Spleen (tissue), 11 donors: ENCODE measurements at regions not wholly inside any gene's neighbourhood (a gene's known extent, or its start where the extent isn't known, plus 50 kb on each side); places are given as distances from the start of the nearest gene placed in this dataset.

ENCODE experiments used
- DNase-seq: peaks from one replicate; pipeline ENCODE4 v3.0.0-alpha.2; 2020
- H3K27ac ChIP-seq, 8 donors: fragments of 200-600 bp; sonication (generic) in 7 of 8; 1 replicate in 4 of 8; 2 replicates in 4 of 8; pipeline versions ENCODE4 v1.5.0 to v1.8.0; 2016 to 2021; ENCODE audit warnings: inconsistent platforms in 4 of 8, mild to moderate bottlenecking in 4 of 8, moderate library complexity in 1 of 8
- H3K27me3 ChIP-seq, 7 donors: fragments of 200-600 bp; sonication (generic) in 6 of 7; replicated peaks in 1 of 7; 1 replicate in 4 of 7; 2 replicates in 3 of 7; pipeline versions ENCODE4 v1.5.0 to v1.8.0; 2016 to 2021; ENCODE audit warnings: inconsistent platforms in 3 of 7, mild to moderate bottlenecking in 1 of 7
- H3K36me3 ChIP-seq, 6 donors: fragments of 200-600 bp; sonication (generic) in 5 of 6; 1 replicate in 4 of 6; 2 replicates in 2 of 6; pipeline versions ENCODE4 v1.5.0 to v1.8.0; 2016 to 2021; ENCODE audit warnings: inconsistent platforms in 2 of 6
- H3K4me1 ChIP-seq, 6 donors: fragments of 200-600 bp; sonication (generic) in 5 of 6; 1 replicate in 3 of 6; 2 replicates in 3 of 6; pipeline versions ENCODE4 v1.5.0 to v1.8.0; 2016 to 2021; ENCODE audit warnings: inconsistent platforms in 3 of 6
- H3K4me3 ChIP-seq, 8 donors: fragments of 200-600 bp; sonication (generic) in 7 of 8; 1 replicate in 4 of 8; 2 replicates in 4 of 8; pipeline versions ENCODE4 v1.5.0 to v1.8.0; 2016 to 2021; ENCODE audit warnings: inconsistent platforms in 4 of 8, mild to moderate bottlenecking in 4 of 8, moderate library complexity in 2 of 8
- H3K9me3 ChIP-seq, 8 donors: fragments of 200-600 bp; sonication (generic) in 7 of 8; 1 replicate in 4 of 8; 2 replicates in 4 of 8; pipeline versions ENCODE4 v1.5.0 to v1.8.0; 2016 to 2021; ENCODE audit warnings: inconsistent platforms in 4 of 8
- CTCF ChIP-seq, 11 experiments: fragments of 200-600 bp in 7 of 11; fragments of 450-650 bp in 4 of 11; sonication (generic) in 4 of 11; IDR thresholded peaks in 8 of 11; conservative IDR thresholded peaks in 3 of 11; 1 replicate in 7 of 11; 2 replicates in 4 of 11; pipeline versions ENCODE4 v1.4.0 to v1.8.0; 2016 to 2021; ENCODE audit warnings: antibody characterized with exemption in 11 of 11, inconsistent platforms in 4 of 11, mild to moderate bottlenecking in 1 of 11
- POLR2A ChIP-seq, 3 donors: fragments of 450-650 bp; IDR thresholded peaks; one replicate each; pipeline ENCODE4 v1.5.1; 2017; ENCODE audit warnings: antibody characterized with exemption in 3 of 3, mild to moderate bottlenecking in 1 of 3
- POLR2AphosphoS5 ChIP-seq, 3 donors: sonication (generic); formaldehyde crosslinking; IDR thresholded peaks; one replicate each; pipeline ENCODE4 v1.5.1; 2017; ENCODE audit warnings: antibody characterized with exemption in 3 of 3
- WGBS, 5 donors: extraction: QIAGEN DNeasy Blood & Tissue Kit in 3 of 5; methylation state at CpG; one replicate each; pipeline versions ENCODE4 v1.1.5 to v1.1.7; 2013 to 2018; 5-methylcytosine and 5-hydroxymethylcytosine counted together
- intact Hi-C: fragments of 100-400 bp; cut with DNase I; formaldehyde crosslinking; loops from one replicate; pipeline ENCODE4 v1.15.0; 2023; ENCODE audit warnings: low total_unique reads
- donor health status: healthy with polysubstance abuse.
- donor health status: DM: no; HTN: no; CAD: no; lungs with moderate emphysema.
- donor health status: DM: no; HTN: no; CAD: no.
- donor health status: Bipolar disorder and iron deficiency.
- donor health status: healthy.
- donor health status: DM: no; HTN: no; CAD: no.
- donor health status: DM: yes; HTN: yes; CAD: no.

DNA sequence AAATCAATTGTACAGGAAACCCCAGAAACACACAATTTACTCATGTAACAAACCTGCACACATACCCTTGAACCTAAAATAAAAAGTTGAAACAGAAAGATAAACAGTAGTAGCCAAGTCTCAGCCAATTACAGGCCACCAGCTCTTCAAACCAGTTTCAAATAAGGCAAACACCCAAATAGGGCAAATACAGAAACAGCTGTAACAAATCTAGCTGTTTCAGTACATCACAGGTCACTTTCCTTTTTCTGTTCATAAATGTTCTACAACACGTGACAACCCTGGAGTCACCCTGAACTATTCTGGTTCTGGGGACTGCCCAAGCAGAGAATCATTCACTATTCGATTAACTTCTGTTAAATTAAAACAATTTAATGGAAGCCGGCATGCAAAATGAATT, 329.0 kb downstream of the GJA1 start:
- H3K9me3 ChIP-seq: no peaks in the 10 kb centered on the region
- no peak overlapping the region for H3K27ac ChIP-seq
- H3K4me1 ChIP-seq: no peaks in the 10 kb centered on the region
- H3K36me3 ChIP-seq: no peaks in the 10 kb centered on the region
- intact Hi-C loops: no loop called here
- TF ChIP-seq POLR2A (IDR thresholded peaks at IDR 0.05) (no peak), POLR2AphosphoS5 (IDR thresholded peaks at IDR 0.05) (no peak), CTCF (IDR thresholded peaks at IDR 0.05 in 8 of 11, conservative IDR thresholded peaks at IDR 0.05 in 3 of 11) (no peak)
- no peaks in the 10 kb centered on the region for H3K27me3 ChIP-seq
- 85 to 92% (median 87%) methylated on average over 3 of the region's 3 CpGs for WGBS, 5 donors
- DNase-seq: no peak
- no peak overlapping the region for H3K4me3 ChIP-seq

GRCh38 chr6:121765060-121765459, 329.6 kb downstream of the GJA1 start:
- H3K27me3 ChIP-seq: no peaks in the 10 kb centered on the region
- no peaks in the 10 kb centered on the region for H3K4me1 ChIP-seq
- no peak for DNase-seq
- no peaks in the 10 kb centered on the region for H3K9me3 ChIP-seq
- no peak overlapping the region for H3K27ac ChIP-seq
- intact Hi-C loops: no loop called here
- 78 to 94% (median 88%) methylated on average over 2 of the region's 2 CpGs for WGBS, 5 donors
- H3K36me3 ChIP-seq: no peaks in the 10 kb centered on the region
- no peak overlapping the region for H3K4me3 ChIP-seq
- no peak for TF ChIP-seq POLR2A (IDR thresholded peaks at IDR 0.05)
- no peak for TF ChIP-seq POLR2AphosphoS5 (IDR thresholded peaks at IDR 0.05)
- TF ChIP-seq CTCF (IDR thresholded peaks at IDR 0.05 in 8 of 11, conservative IDR thresholded peaks at IDR 0.05 in 3 of 11): no peak

- Histone ChIP-seq H3K36me3 (no peaks in the 10 kb centered on the region), H3K27ac (no peak overlapping the region), H3K4me1 (no peaks in the 10 kb centered on the region), H3K27me3 (no peaks in the 10 kb centered on the region), H3K9me3 (no peaks in the 10 kb centered on the region), H3K4me3 (no peak overlapping the region)
- intact Hi-C loops: no loop called here
- DNase-seq: no peak
- WGBS, 5 donors: 52 to 72% (median 70%) methylated on average over 3 of the region's 3 CpGs
- TF ChIP-seq CTCF (IDR thresholded peaks at IDR 0.05 in 8 of 11, conservative IDR thresholded peaks at IDR 0.05 in 3 of 11): no peak
- TF ChIP-seq POLR2AphosphoS5 (IDR thresholded peaks at IDR 0.05): no peak
- no peak for TF ChIP-seq POLR2A (IDR thresholded peaks at IDR 0.05)
These were observed 331.8 kb downstream of the GJA1 start for GRCh38 chr6:121767211-121767610.

- DNase-seq: no peak
- no peaks in the 10 kb centered on the region for H3K36me3 ChIP-seq
- no peaks in the 10 kb centered on the region for H3K4me1 ChIP-seq
- 76 to 90% (median 81%) methylated on average over 2 of the region's 2 CpGs for WGBS, 5 donors
- H3K9me3 ChIP-seq: no peaks in the 10 kb centered on the region
- intact Hi-C loops: no loop called here
- H3K27me3 ChIP-seq: no peaks in the 10 kb centered on the region
- H3K27ac ChIP-seq: no peak overlapping the region
- TF ChIP-seq POLR2A (IDR thresholded peaks at IDR 0.05) (no peak), CTCF (IDR thresholded peaks at IDR 0.05 in 8 of 11, conservative IDR thresholded peaks at IDR 0.05 in 3 of 11) (no peak)
- no peak overlapping the region for H3K4me3 ChIP-seq
These were observed 335.5 kb downstream of the GJA1 start for GRCh38 chr6:121770943-121771342.
